WTC11 (cell line): ENCODE measurements at regions not wholly inside any gene's neighbourhood (a gene's known extent, or its start where the extent isn't known, plus 50 kb on each side); places are given as distances from the start of the nearest gene placed in this dataset.

Experiments used
- ATAC-seq: fragments of 200-7000 bp; cut with Tn5 transposase; 2 replicates; pipeline ENCODE4 v1.10.0; 2021; ENCODE audit warnings: mild to moderate bottlenecking, moderate library complexity
- CTCF ChIA-PET: fragments of 300-600 bp; sonication (Branson Sonifier 250); formaldehyde crosslinking; loops from one replicate; lab custom pipeline; 2021; ENCODE audit warnings: antibody characterized with exemption; lab: Charles Lee
- POLR2A ChIA-PET: fragments of 350-600 bp; sonication (Branson Sonifier 250); formaldehyde crosslinking; loops from one replicate; lab custom pipeline; 2021; ENCODE audit warnings: antibody characterized with exemption; lab: Charles Lee
- DNase-seq: peaks from one replicate; pipeline ENCODE4 v3.0.0; 2021; ENCODE audit warnings: low spot score
- H3K27ac Mint-ChIP-seq: 2 replicates; pipeline ENCODE4 v1.8.0; 2021; ENCODE audit warnings: mixed read lengths
- H3K27me3 Mint-ChIP-seq: 2 replicates; pipeline ENCODE4 v1.8.0; 2021; ENCODE audit warnings: low read depth, mild to moderate bottlenecking, moderate library complexity, mixed read lengths
- H3K36me3 Mint-ChIP-seq: 2 replicates; pipeline ENCODE4 v1.8.0; 2021; ENCODE audit warnings: mixed read lengths
- H3K4me1 Mint-ChIP-seq: 2 replicates; pipeline ENCODE4 v1.8.0; 2022; ENCODE audit warnings: mixed read lengths
- H3K4me3 Mint-ChIP-seq: 2 replicates; pipeline ENCODE4 v1.8.0; 2021; ENCODE audit warnings: mild to moderate bottlenecking, moderate library complexity, mixed read lengths
- H3K9me3 Mint-ChIP-seq: 2 replicates; pipeline ENCODE4 v1.8.0; 2021; ENCODE audit warnings: mixed read lengths
- AR ChIP-seq: fragments of 250-450 bp; sonication (Bioruptor Pico); IDR thresholded peaks from 2 replicates; pipeline ENCODE4 v1.9.0; 2021; ENCODE audit warnings: mild to moderate bottlenecking
- CBFB ChIP-seq: sonication (generic); formaldehyde crosslinking; IDR thresholded peaks from 2 replicates; pipeline ENCODE4 v1.8.1; 2022; ENCODE audit warnings: mild to moderate bottlenecking, low read depth, missing genetic modification reagents
- ELF4 ChIP-seq: sonication (generic); formaldehyde crosslinking; IDR thresholded peaks from 2 replicates; pipeline ENCODE4 v1.8.1; 2022; ENCODE audit warnings: low read depth, mild to moderate bottlenecking, moderate library complexity, missing genetic modification reagents
- ESRRA ChIP-seq: sonication (generic); formaldehyde crosslinking; IDR thresholded peaks from 2 replicates; pipeline ENCODE4 v1.8.1; 2022; ENCODE audit warnings: mild to moderate bottlenecking, missing genetic modification reagents, borderline replicate concordance
- FOXP1 ChIP-seq: sonication (generic); formaldehyde crosslinking; IDR thresholded peaks from 2 replicates; pipeline ENCODE4 v1.8.0; 2022; ENCODE audit warnings: missing genetic modification reagents, mild to moderate bottlenecking, moderate library complexity, borderline replicate concordance
- FOXP4 ChIP-seq: sonication (generic); formaldehyde crosslinking; IDR thresholded peaks from 2 replicates; pipeline ENCODE4 v1.8.0; 2022; ENCODE audit warnings: mild to moderate bottlenecking, missing genetic modification reagents
- GRHL2 ChIP-seq: fragments of 250-450 bp; sonication (Bioruptor Pico); IDR thresholded peaks from 2 replicates; pipeline ENCODE4 v1.8.0; 2022; ENCODE audit warnings: mild to moderate bottlenecking, moderate library complexity; ENCODE audit not compliant: insufficient replicate concordance, severe bottlenecking
- IRF2 ChIP-seq: sonication (generic); formaldehyde crosslinking; IDR thresholded peaks from 2 replicates; pipeline ENCODE4 v1.8.0; 2022; ENCODE audit warnings: low read depth, missing genetic modification reagents, borderline replicate concordance
- JUN ChIP-seq: sonication (generic); formaldehyde crosslinking; IDR thresholded peaks from 2 replicates; pipeline ENCODE4 v1.8.0; 2023; ENCODE audit warnings: mild to moderate bottlenecking, missing genetic modification reagents
- MYBL2 ChIP-seq: sonication (generic); formaldehyde crosslinking; IDR thresholded peaks from 2 replicates; pipeline ENCODE4 v1.8.1; 2023; ENCODE audit warnings: mild to moderate bottlenecking, moderate library complexity, missing genetic modification reagents
- NFATC4 ChIP-seq: fragments of 250-450 bp; sonication (Bioruptor Pico); IDR thresholded peaks from 2 replicates; pipeline ENCODE4 v1.9.0; 2021; ENCODE audit warnings: mild to moderate bottlenecking
- NFYB ChIP-seq: sonication (generic); formaldehyde crosslinking; conservative IDR thresholded peaks from 2 replicates; pipeline ENCODE4 v1.8.0; 2022; ENCODE audit warnings: low read depth, missing genetic modification reagents
- OVOL2 ChIP-seq: fragments of 250-450 bp; sonication (Bioruptor Pico); IDR thresholded peaks from 2 replicates; pipeline ENCODE4 v1.9.0; 2021; ENCODE audit warnings: mild to moderate bottlenecking, borderline replicate concordance
- PREB ChIP-seq: sonication (generic); formaldehyde crosslinking; IDR thresholded peaks from 2 replicates; pipeline ENCODE4 v1.8.1; 2022; ENCODE audit warnings: mild to moderate bottlenecking, missing genetic modification reagents, moderate library complexity, borderline replicate concordance
- RELA ChIP-seq: sonication (generic); formaldehyde crosslinking; IDR thresholded peaks from 2 replicates; pipeline ENCODE4 v1.8.1; 2022; ENCODE audit warnings: missing genetic modification reagents, mild to moderate bottlenecking, borderline replicate concordance
- SOX15 ChIP-seq: fragments of 250-450 bp; sonication (Bioruptor Pico); IDR thresholded peaks from 2 replicates; pipeline ENCODE4 v1.9.0; 2021; ENCODE audit warnings: mild to moderate bottlenecking
- SP1 ChIP-seq: sonication (generic); formaldehyde crosslinking; conservative IDR thresholded peaks from 2 replicates; pipeline ENCODE4 v1.8.1; 2022; ENCODE audit warnings: missing genetic modification reagents
- TCF7 ChIP-seq: sonication (generic); formaldehyde crosslinking; IDR thresholded peaks from 2 replicates; pipeline ENCODE4 v1.8.0; 2022; ENCODE audit warnings: mild to moderate bottlenecking, low read depth, missing genetic modification reagents, moderate library complexity
- USF2 ChIP-seq: sonication (generic); formaldehyde crosslinking; IDR thresholded peaks from 2 replicates; pipeline ENCODE4 v1.8.1; 2023; ENCODE audit warnings: mild to moderate bottlenecking, missing genetic modification reagents, moderate library complexity
- ZBTB21 ChIP-seq: sonication (generic); formaldehyde crosslinking; IDR thresholded peaks from 2 replicates; pipeline ENCODE4 v1.8.1; 2023; ENCODE audit warnings: mild to moderate bottlenecking, missing genetic modification reagents, borderline replicate concordance
- ZNF416 ChIP-seq: fragments of 250-450 bp; sonication (Bioruptor Pico); IDR thresholded peaks from 2 replicates; pipeline ENCODE4 v1.9.0; 2021; ENCODE audit warnings: mild to moderate bottlenecking, inconsistent platforms
- ZNF423 ChIP-seq: fragments of 250-450 bp; sonication (Bioruptor Pico); IDR thresholded peaks from 2 replicates; pipeline ENCODE4 v2.1.2; 2022; ENCODE audit warnings: mild to moderate bottlenecking, moderate library complexity
- ZNF532 ChIP-seq: fragments of 250-450 bp; sonication (Bioruptor Pico); IDR thresholded peaks from 2 replicates; pipeline ENCODE4 v1.9.0; 2021; ENCODE audit warnings: mild to moderate bottlenecking, borderline replicate concordance

GRCh38 chr13:110024645-110024980 is 238.2 kb upstream of the IRS2 start:
- no peak for DNase-seq
- CTCF ChIA-PET, result no interaction called here
- POLR2A ChIA-PET, result no interaction called here
- Mint-ChIP-seq H3K27me3 (no peaks in the 10 kb centered on the region), H3K4me1 (peaks cover 17% of the 10 kb centered on the region), H3K36me3 (no peaks in the 10 kb centered on the region), H3K27ac (no peak overlapping the region), H3K9me3 (peaks cover 6% of the 10 kb centered on the region; the same call in 1 of the 2 replicates), H3K4me3 (no peak overlapping the region)
- no peak for ATAC-seq
- TF ChIP-seq FOXP4 (CRISPR knock-in tag) (no peak), OVOL2 (CRISPR knock-in tag) (no peak), NFATC4 (no peak), ZNF416 (CRISPR knock-in tag) (no peak), GRHL2 (CRISPR knock-in tag) (no peak)

- Mint-ChIP-seq H3K9me3 (peaks cover 6% of the 10 kb centered on the region; the same call in 1 of the 2 replicates), H3K27ac (no peak overlapping the region), H3K36me3 (no peaks in the 10 kb centered on the region), H3K27me3 (no peaks in the 10 kb centered on the region), H3K4me1 (peaks cover 17% of the 10 kb centered on the region)
- POLR2A ChIA-PET, result no interaction called here
- TF ChIP-seq IRF2 (CRISPR knock-in tag) (no peak), AR (CRISPR knock-in tag) (no peak), ZNF423 (CRISPR knock-in tag) (no peak), NFYB (CRISPR knock-in tag) (no peak), ESRRA (no peak), ZNF532 (CRISPR knock-in tag) (no peak), TCF7 (CRISPR knock-in tag) (no peak), FOXP1 (no peak), ZBTB21 (CRISPR knock-in tag) (no peak), SOX15 (CRISPR knock-in tag) (no peak), USF2 (CRISPR knock-in tag) (no peak), PREB (CRISPR knock-in tag) (no peak), ELF4 (CRISPR knock-in tag) (no peak), CBFB (CRISPR knock-in tag) (no peak), SP1 (no peak), RELA (CRISPR knock-in tag) (no peak), JUN (CRISPR knock-in tag) (no peak), MYBL2 (CRISPR knock-in tag) (no peak)
- TF ChIP-seq, all 79 proteins: peak for 0
- CTCF ChIA-PET, result interaction anchor here (0.6 kb wide), 2 partner anchors 8 to 107 kb away, joined by 3 to 5 read pairs; no protein-coding TSS in a partner anchor
- no peak for DNase-seq
- peak; percentile 60 for ATAC-seq
- H3K4me3 Mint-ChIP-seq, result no peak overlapping the region
Measured at GRCh38 chr13:110023729-110024644, 237.6 kb upstream of the IRS2 start.
